Esophagus muscularis mucosa (tissue), 3 donors: ENCODE measurements at regions not wholly inside any gene's neighbourhood (a gene's known extent, or its start where the extent isn't known, plus 50 kb on each side); places are given as distances from the start of the nearest gene placed in this dataset.

Experiments
- CTCF ChIP-seq, 3 experiments: fragments of 200-600 bp in 2 of 3; fragments of 450-650 bp in 1 of 3; sonication (generic) in 2 of 3; IDR thresholded peaks; one replicate each; pipeline ENCODE4 v1.5.1; 2017 to 2019; ENCODE audit warnings: antibody characterized with exemption in 3 of 3, mild to moderate bottlenecking in 2 of 3, moderate library complexity in 1 of 3
- EP300 ChIP-seq: sonication (generic); formaldehyde crosslinking; IDR thresholded peaks from one replicate; pipeline ENCODE4 v1.6.1; 2017; ENCODE audit warnings: antibody characterized with exemption

GRCh38 chr5:169494383-169494935 lies 89.1 kb upstream of the SPDL1 start:
- TF ChIP-seq CTCF (IDR thresholded peaks at IDR 0.05) (no peak), EP300 (no peak)
